Fibroblast of the aortic adventitia (primary cell): ENCODE measurements at regions not wholly inside any gene's neighbourhood (a gene's known extent, or its start where the extent isn't known, plus 50 kb on each side); places are given as distances from the start of the nearest gene placed in this dataset.
"Not testable (repeated sequence)": the region's sequence is repeated elsewhere in the genome, so short reads cannot be mapped to it uniquely, and the experiment has no call there.

Source experiments
- DNase-seq: peaks from one replicate; pipeline ENCODE4 v3.0.0-alpha.2; 2010; ENCODE audit warnings: low read depth
- H3K4me3 ChIP-seq: 2 replicates; pipeline ENCODE4 v1.5.1; 2011; ENCODE audit warnings: low read depth, mild to moderate bottlenecking, control low read depth, low read length, moderate library complexity
- TF ChIP-seq, protein P1 (sequence below): IDR thresholded peaks from 2 replicates; pipeline ENCODE4 v1.5.1; 2011; ENCODE audit warnings: mild to moderate bottlenecking, low read length, control low read depth, inconsistent platforms; ENCODE audit not compliant: insufficient read depth

DNA sequence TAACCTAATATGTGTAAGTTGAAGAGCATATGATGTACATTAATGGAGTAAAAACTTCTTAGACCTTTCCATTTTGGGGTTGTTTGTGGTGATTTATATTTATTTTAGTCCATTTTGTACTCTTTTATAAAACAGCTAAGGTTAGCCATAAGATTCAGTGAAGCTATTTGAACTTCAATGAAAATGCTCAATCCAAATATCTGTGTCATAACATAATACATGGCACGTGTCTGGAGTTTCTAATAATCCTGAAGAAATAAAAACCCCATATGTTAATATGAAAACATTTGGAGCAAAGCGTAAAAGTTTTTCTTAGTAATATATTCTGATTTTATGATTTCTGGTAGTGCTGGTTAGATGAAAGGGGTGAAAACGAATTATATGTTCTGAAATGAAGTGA is 1729.7 kb downstream of the PCDH9 start:
- DNase-seq, result no peak
- no peak overlapping the region for H3K4me3 ChIP-seq
- TF ChIP-seq, protein P1, sequence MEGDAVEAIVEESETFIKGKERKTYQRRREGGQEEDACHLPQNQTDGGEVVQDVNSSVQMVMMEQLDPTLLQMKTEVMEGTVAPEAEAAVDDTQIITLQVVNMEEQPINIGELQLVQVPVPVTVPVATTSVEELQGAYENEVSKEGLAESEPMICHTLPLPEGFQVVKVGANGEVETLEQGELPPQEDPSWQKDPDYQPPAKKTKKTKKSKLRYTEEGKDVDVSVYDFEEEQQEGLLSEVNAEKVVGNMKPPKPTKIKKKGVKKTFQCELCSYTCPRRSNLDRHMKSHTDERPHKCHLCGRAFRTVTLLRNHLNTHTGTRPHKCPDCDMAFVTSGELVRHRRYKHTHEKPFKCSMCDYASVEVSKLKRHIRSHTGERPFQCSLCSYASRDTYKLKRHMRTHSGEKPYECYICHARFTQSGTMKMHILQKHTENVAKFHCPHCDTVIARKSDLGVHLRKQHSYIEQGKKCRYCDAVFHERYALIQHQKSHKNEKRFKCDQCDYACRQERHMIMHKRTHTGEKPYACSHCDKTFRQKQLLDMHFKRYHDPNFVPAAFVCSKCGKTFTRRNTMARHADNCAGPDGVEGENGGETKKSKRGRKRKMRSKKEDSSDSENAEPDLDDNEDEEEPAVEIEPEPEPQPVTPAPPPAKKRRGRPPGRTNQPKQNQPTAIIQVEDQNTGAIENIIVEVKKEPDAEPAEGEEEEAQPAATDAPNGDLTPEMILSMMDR, result no peak

DNA sequence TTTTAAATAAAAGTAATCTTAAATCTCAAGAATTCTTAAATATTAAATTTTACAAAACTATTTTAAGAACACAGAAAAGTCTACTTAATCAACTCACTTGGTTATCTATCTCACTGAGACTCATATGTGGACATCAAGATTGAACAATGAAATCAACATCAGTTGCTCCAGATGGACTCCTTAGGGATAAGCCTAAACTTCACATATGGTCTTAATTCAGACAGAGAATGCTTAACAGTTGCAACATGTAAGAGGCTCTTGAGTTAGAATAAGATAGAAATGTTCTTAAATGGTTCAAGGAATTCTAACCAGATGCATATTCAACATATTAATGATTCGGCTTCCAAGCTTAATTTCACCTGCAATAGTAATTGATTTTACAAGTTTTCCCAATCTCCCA is 1730.9 kb downstream of the PCDH9 start:
- TF ChIP-seq, protein P1, result no peak
- H3K4me3 ChIP-seq, result no peak overlapping the region
- peak; percentile 22 for DNase-seq

DNA sequence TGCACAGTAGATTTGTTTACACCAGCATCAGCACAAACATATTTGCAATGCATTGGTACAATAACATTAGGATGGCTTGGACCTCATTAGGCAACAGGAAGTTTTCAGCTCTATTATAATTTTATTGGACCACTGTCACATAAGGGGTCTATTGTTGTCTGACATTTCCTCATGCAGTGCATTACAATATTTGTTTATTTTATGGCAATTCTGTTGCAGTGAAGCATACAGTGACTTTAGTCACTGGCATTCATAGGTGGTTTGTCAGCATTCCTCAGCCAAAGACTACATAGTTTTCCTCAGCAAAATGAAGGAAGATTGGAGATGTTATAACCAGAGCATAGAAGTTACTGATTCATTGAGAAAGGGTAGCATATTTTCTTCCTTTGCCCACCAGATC is 1732.9 kb downstream of the PCDH9 start:
- H3K4me3 ChIP-seq, result no peak overlapping the region
- no peak for DNase-seq
- TF ChIP-seq, protein P1, result no peak

DNA sequence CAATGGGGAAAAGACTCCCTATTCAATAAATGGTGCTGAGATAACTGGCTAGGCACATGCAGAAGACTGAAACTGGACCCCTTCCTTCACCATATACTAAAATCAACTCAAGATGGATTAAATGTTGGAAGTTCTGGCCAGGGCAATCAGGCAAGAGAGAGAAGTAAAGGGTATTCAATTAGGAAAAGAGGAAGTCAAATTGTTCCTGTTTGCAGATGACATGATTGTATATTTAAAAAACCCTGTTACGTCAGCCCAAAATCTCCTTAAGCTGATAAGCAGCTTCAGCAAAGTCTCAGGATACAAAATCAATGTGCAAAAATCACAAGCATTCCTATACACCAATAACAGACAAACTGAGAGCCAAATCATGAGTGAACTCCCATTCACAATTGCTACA is 1739.4 kb downstream of the PCDH9 start:
- DNase-seq, H3K4me3 ChIP-seq: not testable (repeated sequence)

DNA sequence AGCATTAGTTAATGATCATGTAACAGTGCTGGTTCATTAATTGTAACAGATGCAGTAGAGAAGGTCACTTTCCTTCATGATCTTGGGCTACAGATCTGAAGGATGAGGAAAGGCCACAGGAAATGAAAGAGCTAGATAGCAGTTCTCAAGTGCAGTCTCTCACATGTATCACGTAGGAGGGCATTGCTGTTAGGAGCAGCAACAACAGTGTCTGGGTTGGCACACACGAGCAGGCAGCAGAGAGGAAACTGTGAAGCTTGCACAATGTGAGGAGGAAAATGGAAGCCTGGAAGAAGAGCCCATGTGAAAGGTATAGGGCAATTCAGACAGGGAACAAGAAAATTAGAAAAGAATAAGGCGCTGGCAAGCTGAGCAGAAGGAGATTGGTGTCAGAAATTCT is 1741.5 kb downstream of the PCDH9 start:
- TF ChIP-seq, protein P1, result no peak
- no peak overlapping the region for H3K4me3 ChIP-seq
- DNase-seq, result no peak

DNA sequence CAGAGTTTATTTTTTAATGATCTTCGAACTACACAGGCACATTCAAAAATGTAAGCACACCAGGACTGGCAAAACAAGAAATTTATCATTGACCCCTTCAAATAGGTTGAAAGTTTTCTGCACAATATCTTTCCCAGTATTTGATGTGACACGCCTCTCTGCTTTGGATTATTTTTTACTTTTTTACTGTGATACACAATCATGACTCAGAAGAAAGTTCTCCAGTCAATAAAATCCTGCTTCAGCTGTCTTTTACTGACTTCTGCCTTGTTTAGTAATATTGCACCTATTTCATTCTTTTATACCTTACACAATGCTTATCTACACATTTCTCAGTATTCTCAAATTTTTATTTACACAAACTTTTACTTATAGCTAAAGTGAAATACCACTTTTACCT is 1750.4 kb downstream of the PCDH9 start:
- no peak for DNase-seq
- TF ChIP-seq, protein P1, result no peak
- no peak overlapping the region for H3K4me3 ChIP-seq

DNA sequence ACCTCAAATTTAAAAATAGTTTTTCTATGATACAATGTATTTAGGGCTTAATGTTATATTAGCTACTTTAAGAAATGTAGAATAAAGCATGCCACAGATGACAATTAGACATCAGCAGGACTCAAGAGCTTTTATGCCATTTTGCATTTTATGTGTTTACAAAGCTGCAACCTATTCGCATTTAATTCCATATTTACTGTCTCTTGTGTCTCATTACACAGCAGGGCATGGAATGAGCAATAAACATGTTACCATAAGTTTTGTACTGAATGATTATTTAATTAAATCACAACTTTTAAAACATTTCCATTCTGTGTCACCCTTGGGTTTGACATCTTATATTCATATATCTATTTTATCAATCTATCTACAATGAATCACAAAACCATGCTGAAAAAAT is 1756.9 kb downstream of the PCDH9 start:
- no peak overlapping the region for H3K4me3 ChIP-seq
- TF ChIP-seq, protein P1, result no peak
- DNase-seq, result no peak

DNA sequence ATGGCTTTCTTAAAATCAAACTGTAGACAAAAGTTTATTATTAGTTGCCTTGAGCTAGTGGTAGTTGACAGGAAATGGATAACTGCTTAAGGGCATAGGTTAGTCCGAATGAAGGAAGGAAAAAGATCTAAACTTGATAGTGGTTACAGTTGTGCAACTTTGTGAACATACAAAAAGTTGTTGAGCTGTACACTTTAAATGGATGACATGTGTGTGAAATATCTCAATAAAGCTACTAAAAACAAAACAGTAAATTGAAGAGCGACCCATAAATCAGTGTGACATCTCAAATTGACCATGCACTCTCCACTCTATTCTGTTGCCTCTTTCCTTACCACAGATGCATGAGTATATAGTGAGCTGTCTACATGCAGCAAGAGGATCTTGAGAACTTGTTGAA is 1757.8 kb downstream of the PCDH9 start:
- TF ChIP-seq, protein P1, result no peak
- no peak for DNase-seq
- no peak overlapping the region for H3K4me3 ChIP-seq
